Calu3 (cell line): ENCODE measurements at regions not wholly inside any gene's neighbourhood (a gene's known extent, or its start where the extent isn't known, plus 50 kb on each side); places are given as distances from the start of the nearest gene placed in this dataset.
A peak's percentile ranks its signal among the peaks of the same experiment; 100 is the strongest.

Experiments used
- BruUV-seq: library from RNA; stranded (reverse); fragments of 400-500 nt; replicated peaks from 2 replicates; lab custom pipeline; 2021; lab: Mats Ljungman, UMichigan
- CTCF ChIA-PET: fragments of 300-600 bp; sonication (Branson Sonifier 250); formaldehyde crosslinking; loops from one replicate; lab custom pipeline; 2022; ENCODE audit warnings: antibody characterized with exemption; lab: Charles Lee
- DNase-seq: peaks from one replicate; pipeline ENCODE4 v3.0.0; 2022
- H3K27ac Mint-ChIP-seq: one replicate; pipeline ENCODE4 v1.8.0; 2022; ENCODE audit warnings: mixed read lengths; ENCODE audit not compliant: unreplicated experiment
- H3K27me3 Mint-ChIP-seq: one replicate; pipeline ENCODE4 v1.8.0; 2022; ENCODE audit warnings: mixed read lengths; ENCODE audit not compliant: unreplicated experiment
- H3K36me3 Mint-ChIP-seq: one replicate; pipeline ENCODE4 v1.8.0; 2022; ENCODE audit warnings: mild to moderate bottlenecking, moderate library complexity, mixed read lengths; ENCODE audit not compliant: insufficient read depth, unreplicated experiment
- H3K4me1 Mint-ChIP-seq: one replicate; pipeline ENCODE4 v1.8.0; 2022; ENCODE audit warnings: mild to moderate bottlenecking, low read depth, mixed read lengths; ENCODE audit not compliant: unreplicated experiment
- H3K4me3 Mint-ChIP-seq: one replicate; pipeline ENCODE4 v1.8.0; 2022; ENCODE audit warnings: mild to moderate bottlenecking, low read depth, moderate library complexity, mixed read lengths; ENCODE audit not compliant: unreplicated experiment
- H3K9me3 Mint-ChIP-seq: one replicate; pipeline ENCODE4 v1.8.0; 2022; ENCODE audit warnings: low read depth, mixed read lengths; ENCODE audit not compliant: unreplicated experiment
- intact Hi-C: fragments of 100-400 bp; cut with micrococcal nuclease; formaldehyde crosslinking; loops from one replicate; pipeline ENCODE4 v1.10.0; 2022; ENCODE audit not compliant: unreplicated experiment
- TF ChIP-seq, protein P1 (sequence below): fragments of 200-600 bp; IDR thresholded peaks from one replicate; pipeline ENCODE4 v1.8.0; 2022; ENCODE audit warnings: antibody characterized with exemption; ENCODE audit not compliant: unreplicated experiment

DNA sequence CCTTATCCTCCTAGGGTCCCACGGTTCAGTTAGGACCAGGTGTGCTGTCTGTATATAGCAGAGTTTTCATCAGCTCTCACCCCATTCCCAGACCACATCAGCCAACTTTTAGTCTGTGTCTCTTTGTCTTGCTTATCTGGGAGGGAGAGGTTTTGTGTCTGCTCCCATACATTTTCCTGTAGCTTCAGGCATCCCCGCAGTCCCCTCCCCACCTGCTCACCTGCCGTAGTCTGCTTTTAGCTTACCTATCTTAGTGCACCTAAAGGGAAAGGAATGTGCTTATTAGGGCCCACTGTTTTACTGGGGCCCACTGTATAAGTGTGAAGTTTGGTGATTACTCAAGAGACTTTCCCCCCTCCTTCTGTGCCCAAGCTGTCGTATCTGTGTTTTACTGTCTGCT lies 225.1 kb downstream of the PLA2G4A start:
- no TSS peak for BruUV-seq
- no peaks in the 10 kb centered on the region for H3K36me3 Mint-ChIP-seq
- no peaks in the 10 kb centered on the region for H3K9me3 Mint-ChIP-seq
- no peak overlapping the region for H3K27ac Mint-ChIP-seq
- no peak overlapping the region for H3K4me3 Mint-ChIP-seq
- H3K4me1 Mint-ChIP-seq = peaks cover 12% of the 10 kb centered on the region
- CTCF ChIA-PET = interaction anchor here (0.7 kb wide), 2 partner anchors 208 to 372 kb away, joined by 4 to 5 read pairs; no protein-coding TSS in a partner anchor
- intact Hi-C loops = loop anchor here (5.0 to 10.0 kb wide), 3 partner anchors 331 to 871 kb away; no protein-coding TSS in a partner anchor
- H3K27me3 Mint-ChIP-seq = no peaks in the 10 kb centered on the region
- TF ChIP-seq, protein P1, sequence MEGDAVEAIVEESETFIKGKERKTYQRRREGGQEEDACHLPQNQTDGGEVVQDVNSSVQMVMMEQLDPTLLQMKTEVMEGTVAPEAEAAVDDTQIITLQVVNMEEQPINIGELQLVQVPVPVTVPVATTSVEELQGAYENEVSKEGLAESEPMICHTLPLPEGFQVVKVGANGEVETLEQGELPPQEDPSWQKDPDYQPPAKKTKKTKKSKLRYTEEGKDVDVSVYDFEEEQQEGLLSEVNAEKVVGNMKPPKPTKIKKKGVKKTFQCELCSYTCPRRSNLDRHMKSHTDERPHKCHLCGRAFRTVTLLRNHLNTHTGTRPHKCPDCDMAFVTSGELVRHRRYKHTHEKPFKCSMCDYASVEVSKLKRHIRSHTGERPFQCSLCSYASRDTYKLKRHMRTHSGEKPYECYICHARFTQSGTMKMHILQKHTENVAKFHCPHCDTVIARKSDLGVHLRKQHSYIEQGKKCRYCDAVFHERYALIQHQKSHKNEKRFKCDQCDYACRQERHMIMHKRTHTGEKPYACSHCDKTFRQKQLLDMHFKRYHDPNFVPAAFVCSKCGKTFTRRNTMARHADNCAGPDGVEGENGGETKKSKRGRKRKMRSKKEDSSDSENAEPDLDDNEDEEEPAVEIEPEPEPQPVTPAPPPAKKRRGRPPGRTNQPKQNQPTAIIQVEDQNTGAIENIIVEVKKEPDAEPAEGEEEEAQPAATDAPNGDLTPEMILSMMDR = no peak
- no peak for DNase-seq

DNA sequence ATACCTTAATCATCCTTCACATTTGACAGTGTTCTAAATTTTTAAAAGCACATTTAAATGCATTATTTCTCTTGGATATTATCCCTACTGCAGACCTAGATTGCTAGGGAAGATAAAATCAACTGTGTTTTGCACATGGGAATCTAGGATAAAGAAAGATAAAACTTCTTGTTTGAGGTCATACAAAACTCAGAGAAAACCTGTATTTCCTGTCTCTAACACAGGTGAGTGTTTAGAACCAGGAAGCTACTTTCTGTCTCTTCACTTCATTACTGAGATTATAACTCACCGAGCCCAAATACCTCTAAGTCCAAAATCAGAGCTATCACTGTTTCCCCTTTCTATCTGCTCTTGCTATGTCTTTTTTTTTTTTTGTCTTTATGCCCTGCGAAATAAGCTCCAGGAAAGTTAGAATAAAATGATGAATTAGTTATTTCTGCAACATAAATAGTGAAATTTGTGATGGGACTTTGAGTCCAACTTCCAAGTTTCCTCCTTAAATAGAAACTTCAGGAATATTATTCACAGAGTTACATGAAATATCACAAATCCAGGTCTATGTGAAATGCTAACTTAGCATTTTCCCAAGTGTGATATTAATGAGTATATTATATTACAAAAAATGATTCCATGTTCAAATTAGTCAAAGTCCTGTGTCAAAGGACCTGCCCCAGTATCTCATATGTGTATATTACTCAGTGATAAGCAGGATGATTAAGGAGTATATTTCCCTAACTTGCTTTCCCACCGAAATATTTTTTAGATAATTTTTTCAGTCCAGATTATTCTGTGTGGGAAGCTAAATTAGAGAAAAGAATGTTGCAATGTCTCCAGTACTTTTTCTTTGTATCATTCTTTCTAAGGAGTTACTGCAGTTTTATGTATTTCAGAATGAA lies 226.4 kb downstream of the PLA2G4A start:
- Mint-ChIP-seq H3K27ac (peak overlapping the region; percentile 3), H3K4me3 (no peak overlapping the region), H3K4me1 (peaks cover 12% of the 10 kb centered on the region), H3K36me3 (no peaks in the 10 kb centered on the region), H3K27me3 (no peaks in the 10 kb centered on the region), H3K9me3 (no peaks in the 10 kb centered on the region)
- TF ChIP-seq, protein P1 = no peak
- BruUV-seq = no TSS peak
- CTCF ChIA-PET = interaction anchor here (0.6 to 1.3 kb wide), 3 partner anchors 16 to 66 kb away, joined by 3 to 4 read pairs (median 3); no protein-coding TSS in a partner anchor
- DNase-seq = no peak
- intact Hi-C loops = loop anchor here (5.0 to 10.0 kb wide), 3 partner anchors 330 to 870 kb away; no protein-coding TSS in a partner anchor

DNA sequence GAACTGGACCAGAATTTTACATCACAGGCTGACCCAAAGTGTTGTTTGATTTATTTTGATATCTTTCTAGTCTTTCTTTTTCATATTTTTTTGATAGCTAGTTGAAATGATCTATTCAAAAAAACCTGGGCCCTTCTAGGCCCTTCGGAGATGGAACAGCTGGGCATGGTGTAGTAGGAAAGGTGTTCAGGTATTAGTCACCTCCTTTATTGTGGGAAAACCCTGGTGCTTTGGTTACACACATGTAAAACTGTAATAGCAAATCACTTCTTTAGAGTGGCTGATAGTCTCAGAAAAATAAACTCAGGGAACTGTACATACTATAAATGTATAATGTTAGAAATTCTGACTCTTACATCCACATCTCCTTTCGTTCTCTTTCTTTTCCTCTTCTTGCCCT lies 234.5 kb downstream of the PLA2G4A start:
- Mint-ChIP-seq H3K9me3 (no peaks in the 10 kb centered on the region), H3K4me1 (no peaks in the 10 kb centered on the region), H3K4me3 (no peak overlapping the region), H3K27me3 (no peaks in the 10 kb centered on the region), H3K27ac (no peak overlapping the region), H3K36me3 (no peaks in the 10 kb centered on the region)
- intact Hi-C loops = no loop called here
- CTCF ChIA-PET = no interaction called here
- TF ChIP-seq, protein P1 = no peak
- no TSS peak for BruUV-seq
- DNase-seq = no peak

DNA sequence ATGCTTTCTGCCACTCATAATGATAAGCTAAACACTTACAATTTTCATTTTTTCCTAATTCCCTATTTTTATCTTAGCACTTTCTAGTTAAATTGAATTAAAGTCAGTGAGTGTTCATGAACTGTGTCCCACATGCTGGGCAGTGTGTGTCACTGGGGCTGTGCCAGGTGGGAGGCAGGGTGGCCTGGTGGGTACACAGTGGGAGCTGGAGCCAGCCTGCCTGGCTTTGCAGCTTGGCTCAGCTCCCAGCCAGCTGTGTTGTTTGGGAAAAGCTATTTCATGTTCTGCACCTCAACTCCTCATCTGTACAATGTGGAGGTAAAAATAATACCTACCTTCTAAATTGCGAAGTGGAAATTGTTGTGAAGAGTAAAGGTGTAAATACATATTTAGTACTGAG lies 238.4 kb downstream of the PLA2G4A start:
- Mint-ChIP-seq H3K27me3 (no peaks in the 10 kb centered on the region), H3K9me3 (no peaks in the 10 kb centered on the region), H3K4me1 (peaks cover 8% of the 10 kb centered on the region), H3K27ac (no peak overlapping the region), H3K36me3 (no peaks in the 10 kb centered on the region), H3K4me3 (no peak overlapping the region)
- BruUV-seq = no TSS peak
- CTCF ChIA-PET = no interaction called here
- intact Hi-C loops = no loop called here
- TF ChIP-seq, protein P1 = no peak
- no peak for DNase-seq
